A673 (cell line): ENCODE measurements at regions not wholly inside any gene's neighbourhood (a gene's known extent, or its start where the extent isn't known, plus 50 kb on each side); places are given as distances from the start of the nearest gene placed in this dataset.

Experiments
- BruUV-seq: library from RNA; stranded (reverse); fragments of 400-500 nt; replicated peaks from 2 replicates; lab custom pipeline; 2021; lab: Mats Ljungman, UMichigan
- CTCF ChIA-PET: fragments of 300-600 bp; sonication (Branson Sonifier 250); formaldehyde crosslinking; loops from one replicate; lab custom pipeline; 2022; ENCODE audit warnings: antibody characterized with exemption; lab: Charles Lee
- POLR2A ChIA-PET: fragments of 300-600 bp; sonication (Branson Sonifier 250); formaldehyde crosslinking; loops from one replicate; lab custom pipeline; 2022; ENCODE audit warnings: antibody characterized with exemption; ENCODE audit not compliant: low non-redundant PET; lab: Charles Lee
- DNase-seq: peaks from one replicate; pipeline ENCODE4 v3.0.0-alpha.2; 2015; ENCODE audit warnings: low spot score
- H3K27ac ChIP-seq: fragments of 200-600 bp; sonication (generic); 2 replicates; pipeline ENCODE4 v1.5.1; 2016; ENCODE audit warnings: mixed run types, low read depth, mild to moderate bottlenecking, mixed read lengths, antibody characterized with exemption, low read length; ENCODE audit not compliant: poor library complexity, severe bottlenecking
- H3K27me3 ChIP-seq: fragments of 200-600 bp; sonication (generic); replicated peaks from 2 replicates; pipeline ENCODE4 v1.6.1; 2017; ENCODE audit warnings: mixed run types, low read depth, mild to moderate bottlenecking, mixed read lengths, antibody characterized with exemption, low read length; ENCODE audit not compliant: insufficient read depth, poor library complexity
- H3K36me3 ChIP-seq: fragments of 200-600 bp; sonication (generic); 2 replicates; pipeline ENCODE4 v1.6.1; 2016; ENCODE audit warnings: mixed run types, mild to moderate bottlenecking, mixed read lengths, antibody characterized with exemption, low read length; ENCODE audit not compliant: insufficient read depth, poor library complexity, severe bottlenecking
- H3K4me1 ChIP-seq: fragments of 200-600 bp; sonication (generic); 2 replicates; pipeline ENCODE4 v1.6.1; 2017; ENCODE audit warnings: mixed run types, mild to moderate bottlenecking, mixed read lengths, antibody characterized with exemption, low read length; ENCODE audit not compliant: insufficient read depth, poor library complexity, severe bottlenecking
- H3K4me3 ChIP-seq: fragments of 200-600 bp; sonication (generic); 2 replicates; pipeline ENCODE4 v1.5.1; 2016; ENCODE audit warnings: low read depth, mixed run types, mild to moderate bottlenecking, mixed read lengths, low read length; ENCODE audit not compliant: poor library complexity, severe bottlenecking
- H3K9me3 ChIP-seq: fragments of 200-600 bp; sonication (generic); 2 replicates; pipeline ENCODE4 v1.6.1; 2016; ENCODE audit warnings: mixed run types, low read depth, mild to moderate bottlenecking, mixed read lengths, antibody characterized with exemption, low read length; ENCODE audit not compliant: poor library complexity, severe bottlenecking
- CTCF ChIP-seq: fragments of 300-800, 200-600 bp; sonication (generic); conservative IDR thresholded peaks from 2 replicates; pipeline ENCODE4 v1.5.1; 2017; ENCODE audit warnings: low read depth, mild to moderate bottlenecking, antibody characterized with exemption, low read length, moderate library complexity, mixed read lengths
- EZH2 ChIP-seq: fragments of 200-600 bp; sonication (generic); IDR thresholded peaks from 2 replicates; pipeline ENCODE4 v1.6.1; 2017; ENCODE audit warnings: borderline replicate concordance, low read depth, mild to moderate bottlenecking, mixed read lengths, antibody characterized with exemption, low read length; ENCODE audit not compliant: poor library complexity, severe bottlenecking
- intact Hi-C: fragments of 100-400 bp; cut with micrococcal nuclease; formaldehyde crosslinking; loops from one replicate; pipeline ENCODE4 v1.10.0; 2022; ENCODE audit not compliant: unreplicated experiment

- Histone ChIP-seq H3K36me3 (no peaks in the 10 kb centered on the region), H3K27ac (no peak overlapping the region), H3K4me3 (no peak overlapping the region), H3K4me1 (no peaks in the 10 kb centered on the region), H3K27me3 (peaks cover 14% of the 10 kb centered on the region), H3K9me3 (no peaks in the 10 kb centered on the region)
- POLR2A ChIA-PET: no interaction called here
- BruUV-seq: no TSS peak
- intact Hi-C loops: no loop called here
- no peak for TF ChIP-seq EZH2
- TF ChIP-seq CTCF: no peak
- DNase-seq: no peak
- CTCF ChIA-PET: no interaction called here
These were observed 337.3 kb upstream of the MAGI2 start for GRCh38 chr7:79790656-79791262.

- Histone ChIP-seq H3K4me3 (no peak overlapping the region), H3K4me1 (no peaks in the 10 kb centered on the region), H3K36me3 (no peaks in the 10 kb centered on the region), H3K27ac (no peak overlapping the region), H3K27me3 (peaks cover 14% of the 10 kb centered on the region), H3K9me3 (no peaks in the 10 kb centered on the region)
- ChIA-PET CTCF (no interaction called here), POLR2A (no interaction called here)
- intact Hi-C loops: no loop called here
- BruUV-seq: no TSS peak
- no peak for TF ChIP-seq CTCF
- TF ChIP-seq EZH2: no peak
- DNase-seq: no peak
These were observed 336.3 kb upstream of the MAGI2 start for GRCh38 chr7:79789584-79790345.

GRCh38 chr7:79787623-79788022, 334.2 kb upstream of the MAGI2 start:
- Histone ChIP-seq H3K4me3 (no peak overlapping the region), H3K4me1 (no peaks in the 10 kb centered on the region), H3K27ac (no peak overlapping the region), H3K9me3 (no peaks in the 10 kb centered on the region), H3K27me3 (peaks cover 14% of the 10 kb centered on the region), H3K36me3 (no peaks in the 10 kb centered on the region)
- DNase-seq: no peak
- POLR2A ChIA-PET: no interaction called here
- CTCF ChIA-PET: no interaction called here
- no TSS peak for BruUV-seq
- intact Hi-C loops: no loop called here
- no peak for TF ChIP-seq CTCF
- TF ChIP-seq EZH2: no peak
